B cell (primary cell): ENCODE measurements at regions not wholly inside any gene's neighbourhood (a gene's known extent, or its start where the extent isn't known, plus 50 kb on each side); places are given as distances from the start of the nearest gene placed in this dataset.

Source experiments
- ATAC-seq: fragments of 200-7000 bp; cut with Tn5 transposase; one replicate; pipeline ENCODE4 v1.10.0; 2021; ENCODE audit warnings: low read depth, mild to moderate bottlenecking, moderate number of reproducible peaks, moderate library complexity
- CTCF ChIA-PET: fragments of 350-600 bp; sonication (Branson Sonifier 250); formaldehyde crosslinking; loops from one replicate; lab custom pipeline; 2021; ENCODE audit warnings: antibody characterized with exemption, inconsistent platforms; lab: Charles Lee
- POLR2A ChIA-PET: fragments of 350-600 bp; sonication (Branson Sonifier 250); formaldehyde crosslinking; loops from one replicate; lab custom pipeline; 2021; ENCODE audit warnings: antibody characterized with exemption; lab: Charles Lee
- DNase-seq: peaks from one replicate; pipeline ENCODE4 v3.0.0; 2013
- H2AFZ ChIP-seq: 2 replicates; pipeline ENCODE4 v1.6.1; 2012; ENCODE audit warnings: mild to moderate bottlenecking, low read depth, low read length; ENCODE audit not compliant: insufficient read depth, poor library complexity, severe bottlenecking
- H3K27ac ChIP-seq, 2 donors: 1 replicate in 1 of 2; 2 replicates in 1 of 2; pipeline ENCODE4 v1.5.1; 2012 to 2013; ENCODE audit warnings: low read length in 2 of 2, mild to moderate bottlenecking in 2 of 2, moderate library complexity in 1 of 2
- H3K27me3 ChIP-seq, 4 experiments: fragments of 200-600 bp in 1 of 4; sonication (generic) in 1 of 4; replicated peaks in 1 of 4; 1 replicate in 2 of 4; 2 replicates in 2 of 4; pipeline versions ENCODE4 v1.6.1 to v1.7.0; 2013 to 2016; ENCODE audit warnings: low read length in 3 of 4, mild to moderate bottlenecking in 2 of 4, mixed read lengths in 1 of 4, moderate library complexity in 1 of 4; ENCODE audit not compliant: insufficient read depth in 4 of 4, control insufficient read depth in 3 of 4; ENCODE audit errors: control extremely low read depth in 1 of 4
- H3K36me3 ChIP-seq, 2 experiments: replicated peaks in 1 of 2; 1 replicate in 1 of 2; 2 replicates in 1 of 2; pipeline versions ENCODE4 v1.6.1 to v1.7.1; 2013; ENCODE audit warnings: low read length in 1 of 2; ENCODE audit not compliant: insufficient read depth in 2 of 2, control insufficient read depth in 1 of 2; ENCODE audit errors: control extremely low read depth in 1 of 2, extremely low read depth in 1 of 2
- H3K4me1 ChIP-seq, 2 donors: fragments of 200-600 bp in 1 of 2; sonication (generic) in 1 of 2; 1 replicate in 1 of 2; 2 replicates in 1 of 2; pipeline versions ENCODE4 v1.5.1 to v1.6.1; 2013 to 2017; ENCODE audit warnings: low read length in 2 of 2; ENCODE audit not compliant: control insufficient read depth in 2 of 2, insufficient read depth in 2 of 2
- H3K4me2 ChIP-seq: replicated peaks from 2 replicates; pipeline ENCODE3; 2012; ENCODE audit warnings: mild to moderate bottlenecking, low read depth, low read length; ENCODE audit not compliant: poor library complexity, severe bottlenecking
- H3K4me3 ChIP-seq, 5 experiments: fragments of 200-600 bp in 1 of 5; sonication (generic) in 1 of 5; 1 replicate in 3 of 5; 2 replicates in 2 of 5; pipeline versions ENCODE4 v1.5.1 to v1.7.0; 2011 to 2016; ENCODE audit warnings: low read length in 4 of 5, mild to moderate bottlenecking in 4 of 5, low read depth in 2 of 5, control low read depth in 1 of 5, moderate library complexity in 1 of 5; ENCODE audit not compliant: insufficient read depth in 1 of 5; ENCODE audit errors: control extremely low read depth in 1 of 5, extremely low read depth in 1 of 5
- H3K79me2 ChIP-seq: fragments of 200-600 bp; sonication (generic); one replicate; pipeline ENCODE4 v1.6.0; 2016; ENCODE audit warnings: low read length; ENCODE audit not compliant: control insufficient read depth, insufficient read depth
- H3K9ac ChIP-seq: fragments of 200-600 bp; sonication (generic); 2 replicates; pipeline ENCODE4 v1.6.1; 2017; ENCODE audit warnings: mild to moderate bottlenecking, low read length, moderate library complexity
- H3K9me3 ChIP-seq, 3 donors: one replicate each; pipeline versions ENCODE4 v1.6.1 to v1.7.1; 2013; ENCODE audit warnings: low read length in 2 of 3; ENCODE audit not compliant: control insufficient read depth in 2 of 3, insufficient read depth in 1 of 3; ENCODE audit errors: control extremely low read depth in 1 of 3
- H4K20me1 ChIP-seq: 2 replicates; pipeline ENCODE4 v1.6.0; 2012; ENCODE audit warnings: mild to moderate bottlenecking, low read length; ENCODE audit not compliant: insufficient read depth, control insufficient read depth, poor library complexity, severe bottlenecking
- H3K27ac Mint-ChIP-seq: one replicate; pipeline ENCODE4 v1.8.0; 2021; ENCODE audit warnings: mixed read lengths
- H3K27me3 Mint-ChIP-seq: one replicate; pipeline ENCODE4 v1.8.0; 2021; ENCODE audit warnings: mixed read lengths
- H3K4me1 Mint-ChIP-seq: one replicate; pipeline ENCODE4 v1.8.0; 2021; ENCODE audit warnings: mixed read lengths
- H3K4me3 Mint-ChIP-seq: one replicate; pipeline ENCODE4 v1.8.0; 2021; ENCODE audit warnings: mixed read lengths
- H3K9me3 Mint-ChIP-seq: one replicate; pipeline ENCODE4 v1.8.0; 2022; ENCODE audit warnings: mixed read lengths; ENCODE audit not compliant: insufficient read depth
- CTCF ChIP-seq: fragments of 200-600 bp; IDR thresholded peaks from one replicate; pipeline ENCODE4 v1.8.0; 2022; ENCODE audit warnings: antibody characterized with exemption, mild to moderate bottlenecking
- EZH2 ChIP-seq: IDR thresholded peaks from 2 replicates; pipeline ENCODE4 v1.6.1; 2012; ENCODE audit warnings: borderline replicate concordance, low read depth, mild to moderate bottlenecking, moderate library complexity, low read length; ENCODE audit not compliant: insufficient read depth, poor library complexity, severe bottlenecking
- WGBS: methylation state at CpG from one replicate; pipeline ENCODE4 v1.1.5; 2013; ENCODE audit warnings: missing lambda C conversion rate; ENCODE audit not compliant: insufficient coverage; 5-methylcytosine and 5-hydroxymethylcytosine counted together
- intact Hi-C: fragments of 100-400 bp; cut with micrococcal nuclease; formaldehyde crosslinking; loops from one replicate; pipeline ENCODE4 v1.10.0; 2022

GRCh38 chr4:17280261-17281018 is 231.4 kb downstream of the QDPR start:
- Histone ChIP-seq H3K4me3 (no peak overlapping the region), H3K27ac (no peak overlapping the region), H4K20me1 (no peaks in the 10 kb centered on the region), H2AFZ (no peak overlapping the region), H3K27me3 (no peaks in the 10 kb centered on the region), H3K9me3 (no peaks in the 10 kb centered on the region), H3K36me3 (no peaks in the 10 kb centered on the region), H3K4me1 (no peaks in the 10 kb centered on the region), H3K4me2 (no peak overlapping the region), H3K9ac (no peak overlapping the region), H3K79me2 (no peaks in the 10 kb centered on the region)
- DNase-seq (no peak), ATAC-seq (no peak)
- Mint-ChIP-seq H3K9me3 (no peaks in the 10 kb centered on the region), H3K4me1 (no peaks in the 10 kb centered on the region), H3K27ac (no peak overlapping the region), H3K4me3 (no peak overlapping the region), H3K27me3 (no peaks in the 10 kb centered on the region)
- TF ChIP-seq CTCF (no peak), EZH2 (no peak)
- intact Hi-C loops: no loop called here
- ChIA-PET POLR2A (no interaction called here), CTCF (no interaction called here)
- no CpG with 5 or more reads among the region's 6 CpGs for WGBS

- H3K36me3 ChIP-seq: no peaks in the 10 kb centered on the region
- H3K4me3 Mint-ChIP-seq: no peak overlapping the region
- H3K9ac ChIP-seq: no peak overlapping the region
- CTCF ChIA-PET: no interaction called here
- H3K4me1 Mint-ChIP-seq: no peaks in the 10 kb centered on the region
- ATAC-seq (no peak), DNase-seq (no peak)
- H3K27me3 Mint-ChIP-seq: no peaks in the 10 kb centered on the region
- no peaks in the 10 kb centered on the region for H3K79me2 ChIP-seq
- H3K4me1 ChIP-seq: no peaks in the 10 kb centered on the region
- intact Hi-C loops: no loop called here
- no peak overlapping the region for H3K27ac Mint-ChIP-seq
- POLR2A ChIA-PET: no interaction called here
- H2AFZ ChIP-seq: no peak overlapping the region
- H3K4me2 ChIP-seq: no peak overlapping the region
- no peaks in the 10 kb centered on the region for H3K9me3 ChIP-seq
- no peaks in the 10 kb centered on the region for H3K9me3 Mint-ChIP-seq
- no peaks in the 10 kb centered on the region for H4K20me1 ChIP-seq
- WGBS: 71% methylated on average over 5 of the region's 6 CpGs
- H3K4me3 ChIP-seq: no peak overlapping the region
- no peak overlapping the region for H3K27ac ChIP-seq
- TF ChIP-seq EZH2 (no peak), CTCF (no peak)
- peaks cover 0 to 3% (median 0%) of the 10 kb centered on the region in 4 experiments for H3K27me3 ChIP-seq
Measured at GRCh38 chr4:17276776-17277175, 235.1 kb downstream of the QDPR start.
